DOHH2 (cell line): ENCODE measurements at regions not wholly inside any gene's neighbourhood (a gene's known extent, or its start where the extent isn't known, plus 50 kb on each side); places are given as distances from the start of the nearest gene placed in this dataset.

Experiments used
- H3F3A ChIP-seq: fragments of 200-600 bp; sonication (generic), shearing (Covaris generic); 2 replicates; pipeline ENCODE4 v1.6.0; 2016; ENCODE audit warnings: antibody characterized with exemption, mild to moderate bottlenecking; ENCODE audit not compliant: control insufficient read depth, insufficient read depth
- H3K27ac ChIP-seq: fragments of 200-600 bp; sonication (generic); 2 replicates; pipeline ENCODE4 v1.5.1; 2014; ENCODE audit warnings: low read depth, mild to moderate bottlenecking, low read length, moderate library complexity
- H3K27me3 ChIP-seq: fragments of 200-600 bp; sonication (generic); 2 replicates; pipeline ENCODE4 v1.6.1; 2014; ENCODE audit warnings: mild to moderate bottlenecking, low read length, mixed read lengths; ENCODE audit not compliant: control insufficient read depth
- H3K36me3 ChIP-seq: fragments of 200-600 bp; sonication (generic); 2 replicates; pipeline ENCODE4 v1.6.1; 2014; ENCODE audit warnings: mild to moderate bottlenecking, low read length, moderate library complexity, mixed read lengths; ENCODE audit not compliant: control insufficient read depth
- H3K4me1 ChIP-seq: fragments of 200-600 bp; sonication (generic); 2 replicates; pipeline ENCODE4 v1.6.1; 2014; ENCODE audit warnings: mild to moderate bottlenecking, low read length, mixed read lengths; ENCODE audit not compliant: control insufficient read depth
- H3K4me2 ChIP-seq: fragments of 200-600 bp; sonication (generic); 2 replicates; pipeline ENCODE4 v1.6.0; 2014; ENCODE audit warnings: mild to moderate bottlenecking, low read length, moderate library complexity
- H3K4me3 ChIP-seq: fragments of 200-600 bp; sonication (generic); 2 replicates; pipeline ENCODE4 v1.5.1; 2014; ENCODE audit warnings: mild to moderate bottlenecking, low read length, mixed read lengths
- H3K79me2 ChIP-seq: fragments of 200-600 bp; sonication (generic); 2 replicates; pipeline ENCODE4 v1.6.1; 2014; ENCODE audit warnings: mild to moderate bottlenecking, low read length, mixed read lengths; ENCODE audit not compliant: control insufficient read depth
- H3K9me2 ChIP-seq: fragments of 200-600 bp; sonication (generic); replicated peaks from 2 replicates; pipeline ENCODE4 v1.6.1; 2014; ENCODE audit warnings: mild to moderate bottlenecking, low read length, mixed read lengths; ENCODE audit not compliant: control insufficient read depth
- H3K9me3 ChIP-seq: fragments of 200-600 bp; sonication (generic); 2 replicates; pipeline ENCODE4 v1.6.1; 2014; ENCODE audit warnings: antibody characterized with exemption, low read length, mixed read lengths; ENCODE audit not compliant: control insufficient read depth, insufficient read depth
- H4K20me1 ChIP-seq: fragments of 200-600 bp; sonication (generic); 2 replicates; pipeline ENCODE4 v1.6.0; 2014; ENCODE audit warnings: low read depth, mild to moderate bottlenecking, antibody characterized with exemption, low read length, moderate library complexity; ENCODE audit not compliant: control insufficient read depth, insufficient read depth
- EZH2phosphoT487 ChIP-seq: fragments of 200-600 bp; sonication (generic); IDR thresholded peaks from 2 replicates; pipeline ENCODE4 v1.6.1; 2017; ENCODE audit warnings: borderline replicate concordance, mild to moderate bottlenecking, antibody characterized with exemption, low read length, moderate library complexity, mixed read lengths
- TF ChIP-seq, protein P1 (sequence below): fragments of 200-600 bp; sonication (generic); IDR thresholded peaks from one replicate; pipeline ENCODE4 v1.5.1; 2014; ENCODE audit warnings: antibody characterized with exemption, mild to moderate bottlenecking, low read depth, low read length; ENCODE audit not compliant: poor library complexity, severe bottlenecking

- Histone ChIP-seq H4K20me1 (no peaks in the 10 kb centered on the region), H3K4me1 (no peaks in the 10 kb centered on the region), H3F3A (no peaks in the 10 kb centered on the region), H3K79me2 (no peaks in the 10 kb centered on the region), H3K9me2 (no peaks in the 10 kb centered on the region), H3K9me3 (peaks cover 3% of the 10 kb centered on the region; the same call in 1 of the 2 replicates), H3K27me3 (peaks cover 6% of the 10 kb centered on the region; the same call in 1 of the 2 replicates), H3K36me3 (no peaks in the 10 kb centered on the region), H3K27ac (no peak overlapping the region), H3K4me2 (no peak overlapping the region), H3K4me3 (no peak overlapping the region)
- TF ChIP-seq, protein P1, sequence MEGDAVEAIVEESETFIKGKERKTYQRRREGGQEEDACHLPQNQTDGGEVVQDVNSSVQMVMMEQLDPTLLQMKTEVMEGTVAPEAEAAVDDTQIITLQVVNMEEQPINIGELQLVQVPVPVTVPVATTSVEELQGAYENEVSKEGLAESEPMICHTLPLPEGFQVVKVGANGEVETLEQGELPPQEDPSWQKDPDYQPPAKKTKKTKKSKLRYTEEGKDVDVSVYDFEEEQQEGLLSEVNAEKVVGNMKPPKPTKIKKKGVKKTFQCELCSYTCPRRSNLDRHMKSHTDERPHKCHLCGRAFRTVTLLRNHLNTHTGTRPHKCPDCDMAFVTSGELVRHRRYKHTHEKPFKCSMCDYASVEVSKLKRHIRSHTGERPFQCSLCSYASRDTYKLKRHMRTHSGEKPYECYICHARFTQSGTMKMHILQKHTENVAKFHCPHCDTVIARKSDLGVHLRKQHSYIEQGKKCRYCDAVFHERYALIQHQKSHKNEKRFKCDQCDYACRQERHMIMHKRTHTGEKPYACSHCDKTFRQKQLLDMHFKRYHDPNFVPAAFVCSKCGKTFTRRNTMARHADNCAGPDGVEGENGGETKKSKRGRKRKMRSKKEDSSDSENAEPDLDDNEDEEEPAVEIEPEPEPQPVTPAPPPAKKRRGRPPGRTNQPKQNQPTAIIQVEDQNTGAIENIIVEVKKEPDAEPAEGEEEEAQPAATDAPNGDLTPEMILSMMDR = no peak
Observed at GRCh38 chr7:106415433-106415832, 130.7 kb upstream of the NAMPT start.

DNA sequence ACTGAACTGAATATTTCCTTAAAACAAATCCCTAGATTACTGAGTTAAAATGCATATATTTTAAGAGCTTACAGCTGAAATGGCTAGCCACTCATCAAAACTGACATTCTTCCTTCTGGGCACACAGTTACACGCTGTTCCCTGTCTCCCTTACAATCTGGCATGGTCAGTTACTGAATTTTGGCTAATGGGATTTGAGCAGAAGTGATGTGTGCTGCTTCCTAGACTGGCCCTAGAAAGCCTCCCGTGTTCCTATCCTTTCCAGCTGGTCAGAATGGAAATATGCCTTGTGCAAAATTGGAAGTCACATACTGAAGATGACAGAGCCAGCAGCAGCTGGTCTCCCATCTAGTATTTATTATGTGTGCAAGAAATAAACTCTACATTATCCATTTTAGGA lies 128.7 kb upstream of the NAMPT start:
- no peaks in the 10 kb centered on the region for H3K9me2 ChIP-seq
- no peak overlapping the region for H3K27ac ChIP-seq
- H3K9me3 ChIP-seq = peaks cover 3% of the 10 kb centered on the region; the same call in 1 of the 2 replicates
- no peaks in the 10 kb centered on the region for H3K4me1 ChIP-seq
- H4K20me1 ChIP-seq = no peaks in the 10 kb centered on the region
- H3K4me3 ChIP-seq = no peak overlapping the region
- H3K79me2 ChIP-seq = no peaks in the 10 kb centered on the region
- no peak overlapping the region for H3K4me2 ChIP-seq
- no peaks in the 10 kb centered on the region for H3K36me3 ChIP-seq
- H3K27me3 ChIP-seq = 0 out of 2 replicates have a peak, but pooled peaks cover 6% of the 10 kb centered on the region
- H3F3A ChIP-seq = no peaks in the 10 kb centered on the region
- no peak for TF ChIP-seq EZH2phosphoT487
- TF ChIP-seq, protein P1 = no peak

- H3K4me2 ChIP-seq = no peak overlapping the region
- H3K27me3 ChIP-seq = peaks cover 22% of the 10 kb centered on the region
- H3K9me3 ChIP-seq = no peaks in the 10 kb centered on the region
- H3K27ac ChIP-seq = no peak overlapping the region
- no peaks in the 10 kb centered on the region for H3K9me2 ChIP-seq
- H3F3A ChIP-seq = no peaks in the 10 kb centered on the region
- H3K4me1 ChIP-seq = no peaks in the 10 kb centered on the region
- no peak overlapping the region for H3K4me3 ChIP-seq
- TF ChIP-seq EZH2phosphoT487 = no peak
- TF ChIP-seq, protein P1 = no peak
- H3K79me2 ChIP-seq = no peaks in the 10 kb centered on the region
- no peaks in the 10 kb centered on the region for H4K20me1 ChIP-seq
- no peaks in the 10 kb centered on the region for H3K36me3 ChIP-seq
Observed at GRCh38 chr7:106405697-106406141, 120.9 kb upstream of the NAMPT start.
